Astrocyte of the cerebellum (primary cell): ENCODE measurements at regions not wholly inside any gene's neighbourhood (a gene's known extent, or its start where the extent isn't known, plus 50 kb on each side); places are given as distances from the start of the nearest gene placed in this dataset.

Experiments used
- DNase-seq: peaks from one replicate; pipeline ENCODE4 v3.0.0-alpha.2; 2011; ENCODE audit warnings: low read depth
- H3K4me3 ChIP-seq: 2 replicates; pipeline ENCODE4 v1.5.1; 2011; ENCODE audit warnings: mild to moderate bottlenecking, low read depth, low read length, moderate library complexity
- in situ Hi-C: cut with HindIII; loops from 2 replicates; pipeline ENCODE4 v1.10.0; 2017; ENCODE audit warnings: low sequenced_read_pairs
- TF ChIP-seq, protein P1 (sequence below): IDR thresholded peaks from 2 replicates; pipeline ENCODE4 v1.5.1; 2012; ENCODE audit warnings: low read length, low read depth, moderate library complexity, mild to moderate bottlenecking; ENCODE audit errors: missing control alignments

DNA sequence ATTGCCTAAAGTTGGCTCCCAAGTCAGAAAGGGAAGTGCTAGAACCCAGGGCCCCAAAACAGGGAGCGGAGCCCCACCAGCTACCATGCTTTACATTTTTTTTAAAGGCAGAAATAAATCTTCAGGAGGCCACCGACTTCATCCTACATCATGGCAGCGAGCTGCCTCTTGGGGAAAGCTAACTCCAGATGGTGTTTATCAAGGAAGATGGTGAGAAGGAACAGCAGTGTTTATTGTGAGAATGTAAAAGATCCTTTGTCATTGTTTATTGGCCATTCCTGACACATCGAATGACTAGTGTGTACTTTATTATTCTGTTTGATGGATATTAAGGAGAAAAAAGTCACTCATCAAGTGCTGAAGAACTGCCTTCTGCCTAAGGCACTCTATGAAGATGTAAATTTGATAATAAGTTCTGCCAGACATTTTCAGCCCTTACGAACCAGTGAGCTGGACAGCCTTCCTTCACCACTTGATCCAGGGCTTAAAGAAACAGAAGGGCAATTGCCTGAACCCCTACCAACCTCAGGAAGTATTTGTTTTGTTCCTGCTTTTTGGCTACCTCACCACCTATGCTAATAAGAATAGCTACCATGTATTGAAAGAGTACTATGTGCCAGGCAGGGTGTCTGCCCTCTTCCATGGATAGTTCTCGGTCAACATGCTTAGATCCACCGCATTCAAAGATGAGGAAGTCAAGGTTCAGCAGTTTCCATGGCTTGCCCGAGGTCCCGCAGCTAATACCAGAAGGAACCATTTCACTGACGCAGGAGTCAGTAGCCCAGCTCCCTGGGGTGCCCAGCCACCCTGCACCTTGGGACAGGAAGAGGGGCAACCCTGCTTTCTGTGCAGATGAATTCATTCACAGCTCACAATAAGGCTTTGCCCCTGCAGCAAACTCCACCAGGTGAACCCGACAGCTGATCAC lies 194.7 kb upstream of the RREB1 start:
- TF ChIP-seq, protein P1, sequence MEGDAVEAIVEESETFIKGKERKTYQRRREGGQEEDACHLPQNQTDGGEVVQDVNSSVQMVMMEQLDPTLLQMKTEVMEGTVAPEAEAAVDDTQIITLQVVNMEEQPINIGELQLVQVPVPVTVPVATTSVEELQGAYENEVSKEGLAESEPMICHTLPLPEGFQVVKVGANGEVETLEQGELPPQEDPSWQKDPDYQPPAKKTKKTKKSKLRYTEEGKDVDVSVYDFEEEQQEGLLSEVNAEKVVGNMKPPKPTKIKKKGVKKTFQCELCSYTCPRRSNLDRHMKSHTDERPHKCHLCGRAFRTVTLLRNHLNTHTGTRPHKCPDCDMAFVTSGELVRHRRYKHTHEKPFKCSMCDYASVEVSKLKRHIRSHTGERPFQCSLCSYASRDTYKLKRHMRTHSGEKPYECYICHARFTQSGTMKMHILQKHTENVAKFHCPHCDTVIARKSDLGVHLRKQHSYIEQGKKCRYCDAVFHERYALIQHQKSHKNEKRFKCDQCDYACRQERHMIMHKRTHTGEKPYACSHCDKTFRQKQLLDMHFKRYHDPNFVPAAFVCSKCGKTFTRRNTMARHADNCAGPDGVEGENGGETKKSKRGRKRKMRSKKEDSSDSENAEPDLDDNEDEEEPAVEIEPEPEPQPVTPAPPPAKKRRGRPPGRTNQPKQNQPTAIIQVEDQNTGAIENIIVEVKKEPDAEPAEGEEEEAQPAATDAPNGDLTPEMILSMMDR, result no peak
- H3K4me3 ChIP-seq, result no peak overlapping the region
- no peak for DNase-seq
- in situ Hi-C loops, result loop anchor here (5.0 kb wide), 1 partner anchor 41 kb away; no protein-coding TSS in a partner anchor

DNA sequence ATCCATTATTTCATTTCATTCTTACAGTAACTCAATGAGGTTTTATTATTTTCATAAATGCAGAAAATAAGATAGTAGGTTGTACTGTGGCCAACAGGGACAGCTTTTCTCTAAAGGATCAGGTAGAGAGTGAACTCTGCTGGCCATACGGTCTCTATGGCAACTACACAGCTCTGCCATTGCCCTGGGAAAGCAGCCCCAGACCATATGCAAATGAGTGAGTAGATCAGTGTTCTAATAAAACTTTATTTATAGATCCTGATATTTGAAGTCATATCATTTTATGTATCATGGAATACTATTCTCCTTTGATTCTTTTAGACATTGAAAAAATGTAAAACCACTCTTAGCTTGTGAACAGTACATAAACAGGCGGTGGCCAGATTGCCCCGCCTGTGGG lies 192.5 kb upstream of the RREB1 start:
- TF ChIP-seq, protein P1, result no peak
- in situ Hi-C loops, result no loop called here
- H3K4me3 ChIP-seq, result no peak overlapping the region
- no peak for DNase-seq

- DNase-seq, result peak; percentile 8
- TF ChIP-seq, protein P1, result no peak
- no peak overlapping the region for H3K4me3 ChIP-seq
- in situ Hi-C loops, result no loop called here
These were observed 191.8 kb upstream of the RREB1 start for GRCh38 chr6:6915813-6916547.

DNA sequence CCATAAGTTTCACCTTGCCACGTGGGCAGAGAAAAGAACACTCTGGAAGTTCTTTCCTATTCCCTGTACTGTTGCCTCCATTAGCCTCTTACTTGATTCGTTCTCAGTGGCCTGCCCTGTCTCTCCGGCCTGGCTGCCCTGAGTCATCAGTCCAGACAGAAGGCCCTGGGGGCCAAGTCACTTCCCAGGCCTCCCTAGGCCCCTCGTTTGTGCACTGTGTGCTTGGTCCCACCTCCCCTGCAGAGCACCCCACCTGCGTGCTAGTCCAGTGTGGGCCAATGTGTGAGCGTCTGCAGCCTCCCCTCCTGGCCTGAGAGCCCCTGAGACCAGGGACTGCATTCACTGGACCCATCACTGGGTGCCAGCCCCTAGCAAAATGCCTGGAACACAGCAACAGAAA lies 191.2 kb upstream of the RREB1 start:
- H3K4me3 ChIP-seq, result no peak overlapping the region
- in situ Hi-C loops, result no loop called here
- DNase-seq, result no peak
- TF ChIP-seq, protein P1, result no peak

DNA sequence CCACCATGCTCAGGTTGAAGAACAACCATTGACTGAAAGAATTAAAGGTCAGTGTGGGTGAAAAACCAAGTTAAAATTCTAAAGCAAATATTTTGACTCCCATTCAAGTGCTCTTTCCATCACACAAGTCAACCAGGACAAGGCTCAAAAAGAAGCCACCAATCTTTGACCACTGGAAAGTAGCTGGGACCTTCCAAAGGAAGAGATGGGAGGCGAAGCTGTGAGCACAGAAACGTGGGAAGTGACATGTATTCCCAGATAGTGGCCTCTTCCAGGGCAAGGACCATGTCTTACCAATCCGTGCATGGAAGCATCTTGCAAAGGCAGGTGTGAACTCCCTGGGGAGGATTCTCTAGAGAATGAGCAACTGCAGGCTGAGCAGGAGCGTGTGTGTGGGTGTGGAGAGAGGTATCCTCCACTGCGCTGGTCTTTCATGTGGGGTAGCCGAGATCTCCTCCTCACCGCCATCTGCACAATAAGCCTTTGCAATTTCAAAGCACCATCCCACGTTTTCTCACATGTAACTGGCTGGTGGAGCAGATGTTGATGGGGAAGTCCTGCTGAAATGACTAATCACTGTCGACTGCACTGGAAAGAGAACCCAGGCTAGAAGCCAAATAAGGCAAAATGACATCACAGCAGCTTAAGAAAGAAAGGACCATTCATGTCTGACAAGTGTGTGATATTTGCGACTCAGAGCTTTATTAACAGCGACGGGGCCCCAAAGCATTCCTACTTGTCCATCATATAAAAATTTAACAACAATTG lies 189.4 kb upstream of the RREB1 start:
- no peak overlapping the region for H3K4me3 ChIP-seq
- in situ Hi-C loops, result no loop called here
- no peak for DNase-seq
- TF ChIP-seq, protein P1, result no peak

DNA sequence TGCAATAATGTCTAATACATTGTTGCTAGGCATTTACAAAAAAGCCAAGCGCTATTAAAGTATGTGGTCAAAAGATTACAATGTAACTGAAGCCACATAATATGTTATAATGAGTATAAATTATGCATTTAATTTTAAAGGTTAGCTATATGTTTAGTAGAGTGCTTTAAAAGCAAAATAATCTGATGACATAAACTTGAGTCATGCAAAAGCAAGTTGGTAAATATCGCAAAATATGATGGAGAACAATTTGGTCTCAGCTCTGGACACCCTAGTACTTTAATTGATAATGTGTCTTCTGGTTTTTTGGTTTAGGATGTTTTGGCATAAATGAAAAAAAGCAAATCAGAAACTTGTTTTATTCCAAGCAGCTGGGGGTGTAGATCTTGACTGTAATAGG lies 188.6 kb upstream of the RREB1 start:
- in situ Hi-C loops, result no loop called here
- no peak overlapping the region for H3K4me3 ChIP-seq
- DNase-seq, result no peak
- TF ChIP-seq, protein P1, result no peak
